ENCODE measurements at regions not wholly inside any gene's neighbourhood (a gene's known extent, or its start where the extent isn't known, plus 50 kb on each side); places are given as distances from the start of the nearest gene placed in this dataset.
A peak's percentile ranks its signal among the peaks of the same experiment; 100 is the strongest.
"Not testable (repeated sequence)": the region's sequence is repeated elsewhere in the genome, so short reads cannot be mapped to it uniquely, and the experiment has no call there.

DNA sequence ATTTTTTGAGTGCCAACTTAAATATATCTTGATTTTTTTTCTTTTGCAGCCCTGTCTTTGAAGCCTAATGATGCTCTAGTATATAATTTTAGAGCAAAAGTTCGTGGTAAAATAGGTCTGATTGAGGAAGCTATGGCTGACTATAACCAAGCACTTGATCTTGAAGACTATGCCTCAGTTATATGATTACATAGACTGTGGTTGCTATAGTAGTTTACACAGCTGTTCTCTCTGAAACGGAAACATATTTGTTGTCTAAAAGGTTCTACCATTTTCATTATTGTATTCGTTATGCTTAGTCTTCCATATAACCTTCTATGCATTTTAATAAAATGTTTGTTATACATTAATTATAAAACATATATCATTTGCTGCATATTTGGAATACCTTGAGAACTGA, 246.7 kb downstream of the TTC6 start:
- DNase-seq (ENCODE audit: low spot score): no peak

DNA sequence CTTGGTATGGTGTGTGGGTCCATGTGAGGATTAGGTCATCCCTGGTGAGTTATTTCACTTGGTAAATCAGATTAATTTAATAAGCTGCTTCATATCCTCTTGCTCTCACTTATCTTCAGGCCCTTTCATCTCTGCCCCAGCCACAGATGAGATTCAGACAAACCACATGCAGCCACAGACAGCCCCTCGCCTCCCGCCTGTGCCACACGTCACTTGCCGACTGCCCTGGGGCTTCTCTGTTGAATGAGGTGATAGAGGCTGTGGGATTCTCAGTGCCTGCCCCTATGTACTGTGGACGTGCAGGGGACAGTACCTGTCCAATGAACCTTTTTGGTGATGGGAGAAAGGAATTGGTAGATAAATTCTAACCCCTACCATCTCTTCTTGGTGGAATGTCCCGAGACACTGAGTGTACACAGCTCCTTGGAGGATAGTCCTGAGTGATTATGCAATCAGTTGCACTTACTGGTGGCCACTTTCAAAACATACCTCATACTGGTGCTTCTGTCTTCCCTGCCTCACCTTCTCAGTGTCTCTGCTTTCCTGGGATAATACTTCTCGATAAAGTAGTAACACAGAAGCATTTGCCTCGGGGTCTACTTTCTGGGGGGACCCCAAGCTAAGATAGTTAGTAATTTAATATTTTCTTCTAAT, 248.7 kb downstream of the TTC6 start:
- DNase-seq (ENCODE audit: low spot score): no peak

DNA sequence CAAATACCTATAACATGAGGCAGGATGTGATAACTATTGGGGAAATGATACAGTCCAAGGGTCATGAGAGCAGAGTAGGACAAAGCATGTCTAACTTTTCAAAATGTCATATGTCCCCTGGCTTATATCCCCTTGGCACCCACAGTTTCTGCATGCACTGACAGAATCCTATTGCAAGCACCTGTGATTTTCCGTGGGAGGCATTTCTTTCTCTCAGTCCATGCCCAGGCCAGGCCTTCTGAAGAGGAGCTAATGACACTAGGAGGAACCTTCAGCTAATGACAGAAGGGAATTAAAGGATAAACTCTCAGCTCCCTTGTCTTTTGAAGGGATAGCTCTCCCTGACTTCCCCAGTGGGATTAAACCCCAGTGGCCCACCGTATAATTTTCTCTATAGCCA, 249.2 kb downstream of the TTC6 start:
- DNase-seq (ENCODE audit: low spot score): no peak

DNA sequence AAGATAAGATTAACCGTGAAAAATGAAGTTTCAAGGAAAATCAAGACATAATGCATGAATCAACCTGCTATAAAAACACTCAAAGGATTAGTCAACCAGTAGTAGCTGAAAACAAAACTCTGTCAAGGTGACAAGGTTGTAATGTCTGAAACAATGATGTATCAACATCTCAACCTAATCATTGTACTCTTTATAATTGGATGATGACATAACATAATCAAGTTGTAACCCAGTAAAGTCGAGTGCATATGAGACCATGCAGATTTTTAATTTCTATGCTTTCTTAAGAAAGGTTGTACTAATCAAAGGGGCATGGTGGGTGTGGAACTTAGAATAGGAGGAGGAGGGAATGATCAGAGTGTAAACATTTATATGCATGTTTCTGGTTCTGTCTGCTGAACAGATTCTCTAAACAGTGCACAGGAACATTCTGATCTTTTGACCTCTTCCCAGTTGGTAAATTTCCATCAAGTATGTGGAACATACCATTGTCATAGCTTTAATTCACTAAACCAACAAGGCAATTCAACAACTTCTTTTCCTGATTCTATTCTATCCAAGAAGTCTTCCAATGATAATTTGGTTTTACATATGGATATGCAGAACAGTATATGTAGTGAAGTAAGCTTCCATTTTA, 253.7 kb downstream of the TTC6 start:
- DNase-seq (ENCODE audit: low spot score): no peak

DNA sequence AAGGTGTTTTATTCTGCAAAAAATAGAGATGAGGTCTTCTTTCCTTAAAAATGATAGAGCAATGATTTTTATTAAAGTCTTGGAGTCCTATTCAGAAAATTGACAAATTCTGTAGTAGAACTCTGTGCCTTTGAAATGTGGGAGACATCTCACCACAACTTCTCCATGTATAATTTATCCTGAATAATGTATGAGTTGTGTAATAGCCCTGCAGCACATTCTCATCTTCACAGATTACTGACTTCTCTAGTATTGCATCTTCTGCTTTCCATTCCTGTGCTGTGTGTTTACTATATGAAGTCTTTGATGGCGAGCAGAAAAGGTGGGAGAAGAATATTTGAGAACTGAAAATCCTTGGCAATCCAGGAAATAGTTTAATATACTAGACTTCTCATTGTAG, 255.6 kb downstream of the TTC6 start:
- DNase-seq (ENCODE audit: low spot score): no peak

DNA sequence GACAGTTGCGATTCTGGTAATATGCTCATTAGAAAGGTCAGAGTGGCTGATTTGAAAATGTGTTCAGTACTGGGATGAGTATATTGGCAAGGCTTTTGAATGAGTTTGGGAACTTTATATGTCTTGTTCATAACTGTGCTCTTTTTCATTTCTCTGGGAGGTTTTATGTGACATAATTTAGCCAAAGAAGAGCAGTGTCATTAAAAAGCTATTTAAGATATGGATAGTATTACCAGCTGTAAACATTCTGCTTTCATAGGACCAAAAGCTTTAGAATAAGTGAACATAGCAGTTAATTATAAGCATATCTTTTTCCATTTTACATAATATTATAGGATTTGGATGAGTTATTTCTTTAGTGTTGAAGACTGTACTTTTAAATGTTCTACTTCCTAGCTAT, 260.4 kb downstream of the TTC6 start:
- no peak for DNase-seq (ENCODE audit: low spot score)

DNA sequence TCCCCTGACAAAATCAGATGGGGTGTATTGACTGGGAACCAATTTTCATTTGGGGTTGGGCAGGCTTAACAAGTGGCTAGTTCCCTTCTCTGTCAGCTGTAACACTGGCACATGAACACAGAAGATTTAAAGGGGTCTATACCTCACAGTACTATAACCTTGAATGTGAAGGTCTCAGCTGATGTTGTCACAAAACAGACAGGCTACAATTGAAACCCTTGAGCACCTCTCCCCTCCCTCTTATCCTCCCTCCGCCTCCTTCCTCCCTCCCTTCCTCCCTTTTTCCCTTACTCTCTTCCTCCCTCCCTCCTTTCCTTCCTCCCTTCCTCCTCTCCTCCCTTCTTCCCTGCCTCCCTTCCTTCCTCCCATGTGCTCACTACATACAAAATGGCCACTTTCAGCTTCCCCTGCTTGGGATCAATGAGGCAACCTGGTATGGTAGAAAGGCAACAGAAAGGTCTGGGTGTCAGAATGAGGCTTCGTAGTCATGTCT, 262.4 kb downstream of the TTC6 start:
- DNase-seq (ENCODE audit: low spot score): no peak

DNA sequence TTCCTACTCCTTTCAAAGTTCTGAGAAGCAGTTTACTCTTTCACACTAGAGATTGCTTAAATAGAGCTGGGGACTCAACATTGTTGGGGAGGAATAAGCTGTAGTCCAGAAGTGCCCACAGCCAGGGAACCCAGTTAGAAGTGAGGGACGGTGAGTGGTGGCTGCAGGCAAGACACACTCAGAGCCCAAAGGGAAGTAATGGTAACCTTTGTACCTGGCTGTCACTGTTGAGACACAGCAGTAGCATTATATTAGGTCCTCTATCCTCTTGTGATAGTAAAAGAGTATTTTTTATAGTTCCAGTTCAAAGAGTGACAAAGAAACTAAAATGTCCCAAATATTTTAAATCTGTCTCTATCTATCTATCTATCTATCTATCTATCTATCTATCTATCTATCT, 263.3 kb downstream of the TTC6 start:
- DNase-seq (ENCODE audit: low spot score): no peak

DNA sequence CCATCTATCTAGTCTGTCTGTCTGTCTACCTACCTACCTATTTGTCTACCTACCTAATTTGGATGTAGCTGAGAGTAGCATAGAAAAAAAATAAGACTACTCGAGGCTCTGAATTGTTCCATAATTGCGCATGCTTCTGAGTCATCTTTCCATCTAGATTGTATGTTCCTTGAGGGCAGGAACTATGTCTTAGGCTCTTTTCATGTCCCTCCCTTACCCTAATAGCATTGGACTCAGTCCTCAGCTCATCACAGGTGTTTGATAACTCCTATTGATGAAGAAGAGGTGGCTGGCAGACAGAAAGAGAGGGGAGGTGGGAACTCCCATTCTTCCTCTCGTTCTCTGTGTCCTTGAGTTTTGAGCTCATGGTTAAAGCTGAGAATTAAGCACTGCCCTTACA, 263.7 kb downstream of the TTC6 start:
- no peak for DNase-seq (ENCODE audit: low spot score)

DNA sequence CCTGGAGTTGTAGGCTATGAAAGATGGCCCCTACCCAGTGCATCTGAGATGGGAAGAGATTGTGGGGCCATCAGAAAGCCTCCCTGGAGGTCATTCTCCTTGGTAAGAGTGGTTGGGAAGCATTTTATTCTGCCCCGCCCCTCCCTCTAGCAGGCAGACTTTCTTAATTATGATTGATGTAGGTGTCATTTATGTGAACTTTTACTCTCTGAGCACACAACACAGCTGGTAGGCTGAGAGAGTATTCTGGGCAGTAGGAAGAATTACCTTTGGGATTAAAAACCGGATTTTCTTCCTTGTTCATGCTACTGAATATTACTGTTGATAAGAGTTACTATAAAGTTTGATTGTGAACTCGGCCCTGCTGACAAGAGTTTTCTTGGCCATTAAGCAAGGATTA, 266.8 kb downstream of the TTC6 start:
- DNase-seq (ENCODE audit: low spot score): no peak

DNA sequence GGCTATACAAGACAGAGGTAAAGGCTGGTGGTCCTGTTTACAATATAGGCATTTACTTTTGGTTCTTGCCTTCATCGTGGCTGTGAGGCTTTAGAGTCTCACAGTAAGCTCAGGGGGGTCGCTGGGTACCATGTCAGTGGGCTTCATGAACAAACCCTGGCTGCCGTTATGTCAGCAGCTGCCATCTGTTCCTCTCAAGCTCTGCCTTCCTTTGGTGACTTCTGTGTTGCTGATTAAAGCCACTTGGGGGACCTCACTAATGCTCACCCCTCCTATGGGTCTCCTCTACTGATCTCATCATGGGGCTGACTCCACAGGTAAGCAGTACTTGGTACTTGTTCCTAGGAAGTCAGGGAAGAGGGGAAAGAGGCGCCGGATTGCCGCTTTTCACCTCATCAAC, 268.7 kb downstream of the TTC6 start:
- no peak for DNase-seq (ENCODE audit: low spot score)

DNA sequence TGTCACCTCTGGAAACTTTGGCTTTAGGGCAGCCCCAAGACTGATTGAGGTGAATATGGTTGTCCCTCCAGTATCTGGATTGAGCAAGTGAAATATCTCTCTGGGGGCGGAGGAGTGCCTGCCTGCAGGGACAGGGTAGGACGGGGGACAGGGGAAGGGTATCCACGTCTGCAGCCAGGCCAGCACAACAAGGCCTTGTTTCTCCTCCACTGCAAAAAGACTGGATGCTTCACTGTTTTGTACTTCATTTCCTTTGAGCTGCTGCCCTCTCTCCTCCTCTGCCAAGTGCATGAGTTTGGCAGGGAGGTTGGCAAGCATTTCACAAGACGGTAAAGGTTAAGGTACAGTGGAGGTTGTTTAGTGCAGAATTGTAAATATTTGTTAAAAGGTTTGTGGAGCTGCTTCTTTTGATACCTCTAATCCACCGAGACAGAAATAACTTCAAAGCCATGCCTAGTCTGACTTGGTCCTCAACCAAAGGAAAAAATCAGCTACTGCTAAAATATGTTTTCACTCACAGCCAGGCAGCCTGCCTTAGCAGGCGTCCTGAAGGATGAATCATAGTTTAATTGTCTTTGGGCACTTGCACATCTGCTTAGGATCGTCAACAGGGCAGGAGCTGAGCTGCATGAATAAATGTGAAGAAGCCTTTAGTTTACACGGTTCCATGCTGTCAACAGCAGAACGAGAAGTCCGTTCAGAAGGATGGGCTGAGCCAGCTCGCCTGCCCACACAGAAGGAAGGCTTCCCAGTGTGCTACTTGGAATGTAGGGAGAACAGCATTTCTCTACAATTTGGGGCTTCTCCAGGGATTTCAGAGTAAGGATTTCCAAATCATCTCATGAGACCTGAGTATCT, 269.7 kb downstream of the TTC6 start:
- peak; percentile 63 for DNase-seq (ENCODE audit: low spot score)

DNA sequence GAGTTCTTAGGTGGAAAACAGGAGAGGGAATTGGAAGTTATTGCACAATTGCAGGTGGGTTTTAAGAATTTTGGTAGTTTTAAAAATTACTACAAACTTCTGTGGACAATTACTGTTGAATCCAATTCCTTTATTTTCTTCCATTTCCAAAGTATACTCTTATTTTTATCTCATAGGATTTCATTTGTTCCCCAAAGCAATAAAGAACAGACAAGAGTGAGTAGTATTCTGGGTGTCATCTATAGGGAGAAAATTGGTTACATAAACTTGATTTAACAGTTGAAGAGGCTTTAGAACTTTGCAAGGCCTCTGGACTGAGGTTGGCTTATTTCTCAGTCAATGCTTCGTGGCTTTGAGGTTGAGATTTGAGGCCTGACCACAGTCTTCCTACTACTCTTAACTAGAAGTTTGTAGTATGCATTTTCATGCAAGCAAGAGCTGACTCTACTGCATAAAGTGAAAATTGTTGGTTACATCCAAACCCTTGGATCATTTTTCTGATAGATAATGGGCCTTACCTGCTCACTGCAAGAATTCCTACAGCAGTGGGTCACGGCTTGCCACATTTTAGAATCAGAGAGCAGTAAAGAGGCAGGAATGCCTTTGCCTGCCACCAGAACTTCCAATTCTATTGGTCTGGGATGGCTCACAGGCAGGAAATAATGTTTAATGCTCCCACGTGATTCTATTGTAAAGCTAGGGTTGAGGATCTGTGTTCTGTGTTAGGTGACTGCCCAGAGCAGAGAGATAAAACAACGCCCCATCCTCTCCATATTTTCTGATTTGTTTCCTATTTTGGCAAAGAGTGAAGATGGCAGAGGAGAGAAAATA, 270.5 kb downstream of the TTC6 start:
- DNase-seq (ENCODE audit: low spot score): no peak

DNA sequence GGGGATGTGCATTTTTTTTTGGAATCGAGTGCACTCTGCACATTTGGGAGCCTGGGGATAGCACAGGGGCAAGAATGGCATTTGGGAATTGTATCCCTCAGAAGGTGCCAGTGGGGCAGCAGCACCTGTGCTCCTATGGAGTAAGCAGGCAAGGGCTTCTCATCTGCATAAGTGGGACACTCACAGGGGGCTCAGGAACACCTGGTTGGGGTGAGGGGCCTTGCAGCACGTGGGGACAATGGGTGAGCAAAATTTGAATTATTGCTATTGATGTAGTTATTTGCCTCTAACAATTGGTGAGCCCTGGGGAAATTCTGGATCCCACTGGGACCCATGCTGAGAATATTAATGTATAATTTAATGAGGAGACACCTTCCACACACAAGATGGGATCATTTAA, 274.2 kb downstream of the TTC6 start:
- DNase-seq (ENCODE audit: low spot score): no peak

DNA sequence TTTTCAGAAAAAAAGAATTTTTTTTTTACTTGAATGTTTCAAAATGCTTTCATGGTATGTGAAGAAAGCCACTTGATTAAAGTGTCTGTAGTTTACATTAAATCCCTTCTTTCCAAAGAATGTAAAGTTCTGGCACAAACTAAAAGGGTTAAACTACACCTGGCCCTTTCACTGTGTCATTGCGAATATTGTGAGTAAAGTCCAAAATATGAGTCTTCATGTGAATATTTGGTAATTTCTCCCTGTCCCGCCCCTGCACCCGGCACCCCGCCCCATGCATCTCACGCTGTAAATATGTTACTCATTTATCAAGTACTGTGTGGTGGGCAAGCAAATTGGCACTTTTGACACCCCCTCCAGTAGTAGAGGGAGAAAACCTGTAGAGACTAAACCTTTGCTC, 274.7 kb downstream of the TTC6 start:
- no peak for DNase-seq (ENCODE audit: low spot score)

DNA sequence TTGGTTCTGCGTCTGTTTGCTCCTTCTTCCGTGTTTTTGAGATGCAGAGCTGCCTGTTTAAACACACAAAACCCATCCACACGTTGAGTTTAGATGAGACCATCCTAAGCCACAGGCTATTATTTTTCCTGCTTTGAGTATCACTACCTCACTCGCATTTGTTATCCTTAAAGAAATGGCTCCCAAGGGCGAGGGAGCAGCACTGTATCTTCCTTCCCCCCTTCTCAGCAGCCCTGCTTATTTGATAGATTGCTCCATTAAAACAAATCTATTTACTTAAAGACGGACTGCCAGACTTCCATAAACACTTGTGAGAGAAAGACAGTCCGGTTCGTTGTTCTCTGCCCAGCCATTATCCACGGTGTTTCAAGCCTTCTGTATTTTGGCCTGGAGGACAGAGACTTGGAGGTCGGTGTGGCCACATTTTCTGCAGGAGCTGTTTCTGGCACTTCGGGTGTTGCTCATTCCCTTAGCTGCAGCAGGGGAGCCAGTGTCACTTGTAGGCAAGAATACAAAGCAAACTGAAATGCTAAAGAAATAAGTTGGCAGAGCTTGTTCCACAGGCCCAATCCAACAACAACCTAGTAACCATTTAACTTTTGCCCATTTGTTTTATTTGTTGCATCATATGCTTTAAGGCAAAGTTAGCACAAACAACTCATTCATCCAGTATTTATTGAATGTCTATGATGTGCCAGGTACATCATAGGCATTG, 275.4 kb downstream of the TTC6 start:
- no peak for DNase-seq (ENCODE audit: low spot score)

DNA sequence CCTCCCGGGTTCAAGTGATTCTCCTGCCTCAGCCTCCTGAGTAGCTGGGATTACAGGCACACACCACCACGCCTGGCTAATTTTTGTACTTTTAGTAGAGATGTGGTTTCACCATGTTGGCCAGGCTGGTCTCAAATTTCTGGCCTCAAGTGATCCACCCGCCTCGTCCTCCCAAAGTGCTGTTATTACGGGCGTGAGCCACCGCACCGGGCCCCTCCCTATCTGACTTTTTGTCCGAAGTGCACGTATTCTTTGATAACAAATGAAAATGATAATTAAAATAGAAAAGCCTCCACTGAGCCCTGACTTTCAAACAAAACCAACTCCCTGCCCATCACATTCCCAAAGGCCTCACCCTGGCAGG, 278.6 kb downstream of the TTC6 start:
- not testable (repeated sequence) for DNase-seq (ENCODE audit: low spot score)

DNA sequence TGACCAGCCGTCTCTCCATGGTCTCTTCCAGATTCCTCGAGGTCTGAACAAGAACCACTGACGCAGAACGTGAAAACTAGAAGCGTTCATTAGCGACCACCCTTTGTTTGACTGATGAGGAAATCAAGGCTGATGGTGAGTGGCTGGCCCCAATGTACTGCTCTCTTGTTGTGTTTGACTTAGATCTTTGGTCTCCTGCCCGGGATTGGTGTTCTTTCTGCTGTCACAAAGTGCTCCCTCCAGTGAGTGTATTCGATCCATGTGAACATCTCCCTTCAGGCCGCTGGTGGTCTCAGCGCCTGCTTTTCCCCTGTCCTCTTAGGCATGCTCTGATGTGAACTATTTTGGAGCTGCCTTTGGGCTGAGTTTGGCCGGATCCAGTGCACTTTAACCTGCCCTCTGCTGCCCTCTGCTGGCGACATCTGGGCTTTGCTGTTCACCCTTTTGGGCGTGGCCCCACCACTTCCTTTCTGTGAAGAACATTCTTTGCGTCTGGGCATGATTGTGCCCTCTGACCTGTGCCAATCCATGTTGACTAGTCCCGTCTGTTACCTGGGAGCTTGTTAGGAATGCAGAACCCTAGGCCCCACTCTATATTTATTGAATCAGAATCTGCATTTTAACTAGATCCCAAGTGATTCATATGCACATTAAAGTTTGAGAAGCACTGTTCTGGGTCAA, 279.1 kb downstream of the TTC6 start:
- peak; percentile 72 for DNase-seq (ENCODE audit: low spot score)

DNA sequence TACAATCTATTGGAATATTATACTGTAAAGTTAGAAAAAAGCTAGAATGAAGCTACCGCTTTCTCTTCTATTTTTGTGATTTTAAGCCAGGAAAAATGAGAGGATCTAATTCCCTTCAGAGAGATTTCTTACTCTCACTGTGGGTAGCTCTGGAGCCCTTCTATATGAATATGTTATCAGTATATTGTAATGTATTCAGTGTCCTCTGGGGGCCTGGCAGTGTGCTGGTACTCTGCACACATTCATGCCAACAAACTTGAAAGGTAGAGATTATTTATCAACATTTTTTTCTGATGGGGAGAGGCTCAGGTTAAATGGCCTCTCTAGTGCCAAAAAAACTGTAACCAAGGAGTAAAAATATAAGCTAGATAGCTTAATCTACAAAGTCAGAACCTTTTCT, 292.8 kb downstream of the TTC6 start:
- no peak for DNase-seq (ENCODE audit: low spot score)

DNA sequence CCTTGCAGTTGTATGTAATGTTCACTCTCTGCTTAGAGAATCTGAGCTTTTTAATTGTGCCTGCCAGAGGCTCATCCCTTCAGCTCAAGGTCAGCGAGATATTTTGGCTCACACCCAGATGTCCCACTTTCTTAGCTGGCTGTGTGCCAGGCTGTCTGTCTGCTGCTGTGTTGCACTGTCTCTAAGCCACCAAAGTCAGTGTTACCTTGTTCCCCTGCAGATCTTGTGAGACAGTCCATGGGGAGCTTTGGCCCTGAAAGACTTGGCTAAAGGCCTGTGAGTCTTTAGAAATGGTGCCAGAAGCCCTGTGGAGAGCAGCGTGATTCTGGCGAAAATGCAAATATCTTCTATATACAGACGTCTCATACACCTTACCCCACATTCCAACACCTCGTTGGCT, 293.7 kb downstream of the TTC6 start:
- DNase-seq (ENCODE audit: low spot score): no peak

DNA sequence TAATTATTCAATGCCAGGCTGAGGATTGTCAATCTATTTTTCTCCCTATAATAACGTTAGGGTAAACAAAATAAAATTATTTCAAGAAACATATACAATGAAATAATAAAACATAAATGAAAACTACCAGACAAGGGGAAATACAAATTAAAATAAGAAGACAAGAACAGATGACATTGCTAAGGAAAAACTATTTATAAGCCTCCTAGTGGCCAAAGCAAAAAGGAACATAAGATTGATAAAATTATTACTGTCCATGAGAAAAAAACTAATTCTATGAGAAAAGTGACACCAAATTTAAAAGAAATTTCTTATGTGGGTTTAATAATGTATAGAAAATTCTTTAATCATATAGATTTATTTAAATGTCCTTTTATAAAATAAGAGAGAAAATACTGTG, 294.7 kb downstream of the TTC6 start:
- no peak for DNase-seq (ENCODE audit: low spot score)

Measured in umbilical cord (tissue), 1 donor.